AG04450 (cell line): ENCODE measurements at regions not wholly inside any gene's neighbourhood (a gene's known extent, or its start where the extent isn't known, plus 50 kb on each side); places are given as distances from the start of the nearest gene placed in this dataset.

ENCODE experiments used
- CTCF ChIA-PET: fragments of 300-600, 350-600 bp; formaldehyde crosslinking; extraction: SDS; loops from one replicate; lab custom pipeline; 2022; ENCODE audit warnings: antibody characterized with exemption, inconsistent platforms; lab: Charles Lee
- POLR2A ChIA-PET: fragments of 350-600 bp; formaldehyde crosslinking; extraction: SDS; loops from one replicate; lab custom pipeline; 2021; ENCODE audit warnings: antibody characterized with exemption, inconsistent platforms; lab: Yijun Ruan, JAX
- DNase-seq: peaks from one replicate; pipeline ENCODE4 v3.0.0-alpha.2; 2011; ENCODE audit warnings: low read depth, low spot score
- H3K27ac ChIP-seq: one replicate; pipeline ENCODE4 v1.5.1; 2012; ENCODE audit warnings: low read depth, low read length, control low read depth
- H3K27me3 ChIP-seq: one replicate; pipeline ENCODE4 v1.6.0; 2012; ENCODE audit warnings: low read length; ENCODE audit not compliant: control insufficient read depth, insufficient read depth
- H3K4me3 ChIP-seq: 2 replicates; pipeline ENCODE4 v1.5.1; 2011; ENCODE audit warnings: mild to moderate bottlenecking, low read depth, low read length, control low read depth
- H3K9me3 ChIP-seq: 2 replicates; pipeline ENCODE4 v1.5.1; 2012; ENCODE audit warnings: low read length; ENCODE audit not compliant: control insufficient read depth, insufficient read depth
- TF ChIP-seq, protein P1 (sequence below): IDR thresholded peaks from 2 replicates; pipeline ENCODE4 v1.5.1; 2011; ENCODE audit warnings: low read depth, low read length, control low read depth, inconsistent platforms

DNA sequence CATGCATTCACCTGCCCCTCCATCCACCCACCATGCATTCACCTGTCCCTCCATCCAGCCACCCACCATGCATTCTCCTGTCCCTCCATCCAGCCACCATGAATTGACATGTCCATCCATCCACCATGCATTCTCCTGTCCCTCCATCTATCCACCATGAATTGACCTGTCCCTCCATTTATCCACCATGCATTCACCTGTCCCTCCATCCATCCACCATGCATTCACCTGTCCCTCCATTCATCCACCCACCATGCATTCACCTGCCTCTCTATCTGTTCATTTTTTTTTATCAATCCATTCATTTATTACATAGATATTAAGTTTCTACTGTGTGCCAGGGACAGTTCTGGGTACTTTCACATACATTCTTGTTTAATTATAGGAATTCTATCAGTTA, 69.2 kb downstream of the MYCN start:
- POLR2A ChIA-PET = no interaction called here
- Histone ChIP-seq H3K4me3 (no peak overlapping the region), H3K9me3 (peaks cover 43% of the 10 kb centered on the region), H3K27me3 (no peaks in the 10 kb centered on the region), H3K27ac (no peak overlapping the region)
- TF ChIP-seq, protein P1, sequence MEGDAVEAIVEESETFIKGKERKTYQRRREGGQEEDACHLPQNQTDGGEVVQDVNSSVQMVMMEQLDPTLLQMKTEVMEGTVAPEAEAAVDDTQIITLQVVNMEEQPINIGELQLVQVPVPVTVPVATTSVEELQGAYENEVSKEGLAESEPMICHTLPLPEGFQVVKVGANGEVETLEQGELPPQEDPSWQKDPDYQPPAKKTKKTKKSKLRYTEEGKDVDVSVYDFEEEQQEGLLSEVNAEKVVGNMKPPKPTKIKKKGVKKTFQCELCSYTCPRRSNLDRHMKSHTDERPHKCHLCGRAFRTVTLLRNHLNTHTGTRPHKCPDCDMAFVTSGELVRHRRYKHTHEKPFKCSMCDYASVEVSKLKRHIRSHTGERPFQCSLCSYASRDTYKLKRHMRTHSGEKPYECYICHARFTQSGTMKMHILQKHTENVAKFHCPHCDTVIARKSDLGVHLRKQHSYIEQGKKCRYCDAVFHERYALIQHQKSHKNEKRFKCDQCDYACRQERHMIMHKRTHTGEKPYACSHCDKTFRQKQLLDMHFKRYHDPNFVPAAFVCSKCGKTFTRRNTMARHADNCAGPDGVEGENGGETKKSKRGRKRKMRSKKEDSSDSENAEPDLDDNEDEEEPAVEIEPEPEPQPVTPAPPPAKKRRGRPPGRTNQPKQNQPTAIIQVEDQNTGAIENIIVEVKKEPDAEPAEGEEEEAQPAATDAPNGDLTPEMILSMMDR = no peak
- CTCF ChIA-PET = no interaction called here
- no peak for DNase-seq

DNA sequence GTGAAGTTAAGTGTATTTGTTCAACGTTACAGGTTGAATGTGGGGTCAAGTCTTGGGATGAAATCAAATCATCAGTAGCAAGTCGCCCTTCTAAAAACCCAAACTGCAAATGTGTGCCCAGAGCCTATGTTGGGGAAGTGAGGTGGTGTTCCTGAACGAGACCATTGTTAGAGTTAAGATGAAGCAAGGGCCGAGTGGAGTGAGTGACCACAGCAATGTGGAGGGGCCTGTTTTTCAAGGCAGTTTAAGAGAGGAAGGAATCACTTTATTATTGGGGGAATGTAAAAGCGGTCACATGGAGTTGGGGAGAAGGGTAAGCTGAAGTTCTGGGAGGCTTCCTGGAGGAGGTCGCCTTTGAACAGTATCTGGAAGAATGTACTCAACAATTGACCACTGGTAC, 68.5 kb downstream of the MYCN start:
- ChIA-PET POLR2A (no interaction called here), CTCF (no interaction called here)
- Histone ChIP-seq H3K4me3 (no peak overlapping the region), H3K9me3 (peaks cover 44% of the 10 kb centered on the region), H3K27ac (no peak overlapping the region), H3K27me3 (no peaks in the 10 kb centered on the region)
- TF ChIP-seq, protein P1 = no peak
- no peak for DNase-seq

DNA sequence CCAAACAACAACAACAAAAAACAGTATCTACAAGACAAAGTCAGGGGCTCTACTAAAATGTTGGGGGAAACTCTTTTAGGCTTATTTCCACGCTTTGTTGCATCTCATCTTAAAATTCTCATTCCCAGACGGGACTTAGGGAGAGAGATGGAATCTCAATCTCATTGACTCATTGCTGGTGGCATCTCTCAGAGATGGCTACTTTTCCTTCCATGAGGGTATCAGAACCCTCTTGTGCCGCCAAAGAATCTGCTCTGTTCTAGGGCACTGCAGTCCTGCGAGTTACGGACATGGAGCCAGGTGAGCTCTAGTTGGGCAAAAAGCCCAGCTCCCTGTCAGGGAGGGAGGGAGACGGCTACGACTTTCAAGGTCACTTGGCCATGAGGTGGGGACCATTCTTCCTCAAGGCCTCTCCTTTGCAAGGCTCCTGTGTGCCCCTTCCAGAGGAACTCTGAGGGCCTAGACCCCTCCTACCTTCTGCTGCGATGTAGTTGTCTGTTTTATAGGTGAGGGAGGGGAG, 68.0 kb downstream of the MYCN start:
- POLR2A ChIA-PET = no interaction called here
- H3K4me3 ChIP-seq = no peak overlapping the region
- no peaks in the 10 kb centered on the region for H3K27me3 ChIP-seq
- CTCF ChIA-PET = no interaction called here
- H3K9me3 ChIP-seq = peaks cover 39% of the 10 kb centered on the region
- no peak overlapping the region for H3K27ac ChIP-seq
- TF ChIP-seq, protein P1 = no peak
- DNase-seq = no peak

DNA sequence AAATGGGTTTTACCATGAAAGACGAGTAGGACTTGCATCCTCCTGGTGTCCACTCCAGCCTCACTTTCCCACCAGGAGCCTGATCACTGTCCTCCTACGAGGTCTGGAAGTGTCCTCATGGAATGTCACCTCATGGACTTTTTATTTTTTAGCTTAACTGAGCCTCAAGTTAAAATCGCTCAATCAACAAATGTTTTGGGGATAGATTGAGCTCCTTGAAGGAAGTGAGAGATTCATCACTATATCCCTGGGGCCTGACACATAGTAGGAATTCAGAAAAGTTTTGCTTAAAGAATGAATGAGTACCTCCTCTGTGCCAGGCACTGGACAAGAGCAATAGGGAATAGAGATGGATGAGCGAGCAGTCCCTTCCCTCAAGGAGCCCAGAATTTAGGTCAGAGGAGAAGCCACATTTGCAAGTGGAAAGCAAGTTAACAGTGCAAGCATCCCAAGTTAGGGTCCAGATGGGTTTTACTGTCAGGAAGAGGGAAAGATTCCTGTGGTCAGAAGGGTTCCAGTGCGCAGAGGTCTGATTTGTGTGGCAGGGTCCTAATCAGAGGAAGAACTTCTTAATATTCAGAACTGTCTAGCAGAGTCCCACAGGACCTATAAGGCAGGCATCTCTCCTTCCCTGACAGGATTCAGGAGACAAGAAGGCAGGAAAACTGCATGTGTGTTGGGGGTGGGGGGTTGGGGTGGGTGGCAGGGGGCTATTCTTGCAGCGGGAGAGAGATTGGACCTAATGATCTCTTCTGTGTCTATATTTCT, 67.0 kb downstream of the MYCN start:
- CTCF ChIA-PET = no interaction called here
- Histone ChIP-seq H3K27me3 (no peaks in the 10 kb centered on the region), H3K4me3 (no peak overlapping the region), H3K27ac (no peak overlapping the region), H3K9me3 (peaks cover 31% of the 10 kb centered on the region)
- no peak for DNase-seq
- POLR2A ChIA-PET = no interaction called here
- TF ChIP-seq, protein P1 = no peak

DNA sequence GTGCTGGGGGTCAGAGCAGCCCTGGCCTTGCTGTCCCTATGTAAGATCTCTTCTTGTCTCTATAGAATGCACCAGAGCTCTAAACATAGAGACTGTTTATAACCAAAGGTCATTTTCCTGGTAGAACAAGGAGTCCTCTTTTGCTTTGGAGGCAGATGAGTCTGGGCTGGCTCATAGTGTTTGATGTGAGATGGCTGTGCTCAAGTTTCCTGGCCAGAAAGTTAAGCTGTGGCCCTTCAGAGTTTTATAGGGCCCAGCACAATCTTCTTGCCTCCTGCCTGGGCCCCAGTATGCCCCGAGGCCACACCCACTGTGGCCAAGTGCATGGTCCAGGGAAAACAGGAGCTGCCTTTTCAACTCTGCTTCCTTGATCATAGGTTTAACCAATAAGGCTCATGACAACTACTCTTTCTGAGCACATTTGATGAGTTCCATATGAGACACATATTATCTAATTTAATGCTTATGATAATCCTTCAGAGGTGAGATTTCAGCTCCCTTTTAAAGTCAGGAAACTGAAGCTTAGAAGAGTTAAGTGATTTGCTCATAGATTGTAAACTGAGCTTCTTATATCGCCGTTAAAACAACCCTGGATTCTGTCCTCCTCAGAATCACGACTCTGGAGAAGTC, 66.3 kb downstream of the MYCN start:
- ChIA-PET POLR2A (no interaction called here), CTCF (no interaction called here)
- no peaks in the 10 kb centered on the region for H3K27me3 ChIP-seq
- TF ChIP-seq, protein P1 = no peak
- no peak overlapping the region for H3K27ac ChIP-seq
- no peak for DNase-seq
- H3K4me3 ChIP-seq = no peak overlapping the region
- H3K9me3 ChIP-seq = peaks cover 30% of the 10 kb centered on the region
